Fibroblast of gingiva (primary cell): ENCODE measurements at regions not wholly inside any gene's neighbourhood (a gene's known extent, or its start where the extent isn't known, plus 50 kb on each side); places are given as distances from the start of the nearest gene placed in this dataset.
"Not testable (repeated sequence)": the region's sequence is repeated elsewhere in the genome, so short reads cannot be mapped to it uniquely, and the experiment has no call there.

Experiments used
- DNase-seq: peaks from one replicate; pipeline ENCODE4 v3.0.0-alpha.2; 2011; ENCODE audit warnings: low read depth

- DNase-seq, result no peak
Observed at GRCh38 chr11:92111287-92111686, 113.3 kb upstream of the FAT3 start.

- no peak for DNase-seq
Observed at GRCh38 chr11:92109466-92109865, 115.2 kb upstream of the FAT3 start.

GRCh38 chr11:92107331-92107730 lies 117.3 kb upstream of the FAT3 start:
- DNase-seq, result no peak

- no peak for DNase-seq
Observed at GRCh38 chr11:92104349-92104748, 120.3 kb upstream of the FAT3 start.

GRCh38 chr11:92101920-92102319 lies 122.7 kb upstream of the FAT3 start:
- DNase-seq, result no peak

GRCh38 chr11:92099183-92099582 lies 125.4 kb upstream of the FAT3 start:
- no peak for DNase-seq

- DNase-seq, result no peak
Observed at GRCh38 chr11:92098172-92098571, 126.4 kb upstream of the FAT3 start.

GRCh38 chr11:92087725-92088537 lies 136.7 kb upstream of the FAT3 start:
- DNase-seq, result no peak

GRCh38 chr11:92083123-92083522 lies 141.5 kb upstream of the FAT3 start:
- no peak for DNase-seq

- DNase-seq, result no peak
Observed at GRCh38 chr11:92082652-92083051, 142.0 kb upstream of the FAT3 start.

- DNase-seq, result not testable (repeated sequence)
Observed at GRCh38 chr11:92074498-92074897, 150.1 kb upstream of the FAT3 start.

GRCh38 chr11:92071660-92072059 lies 153.0 kb upstream of the FAT3 start:
- no peak for DNase-seq

GRCh38 chr11:92070026-92070889 lies 154.4 kb upstream of the FAT3 start:
- DNase-seq, result no peak

- no peak for DNase-seq
Observed at GRCh38 chr11:92067016-92067415, 157.6 kb upstream of the FAT3 start.

GRCh38 chr11:92061456-92062062 lies 163.1 kb upstream of the FAT3 start:
- DNase-seq, result no peak

GRCh38 chr11:92057849-92058442 lies 166.7 kb upstream of the FAT3 start:
- no peak for DNase-seq

GRCh38 chr11:92053216-92053615 lies 171.4 kb upstream of the FAT3 start:
- DNase-seq, result no peak

GRCh38 chr11:92050305-92050704 lies 174.3 kb upstream of the FAT3 start:
- no peak for DNase-seq

GRCh38 chr11:92048415-92048814 lies 176.2 kb upstream of the FAT3 start:
- DNase-seq, result no peak

GRCh38 chr11:92046103-92046502 lies 178.5 kb upstream of the FAT3 start:
- DNase-seq, result no peak

- no peak for DNase-seq
Observed at GRCh38 chr11:92045301-92045700, 179.3 kb upstream of the FAT3 start.

GRCh38 chr11:92035488-92035887 lies 189.1 kb upstream of the FAT3 start:
- DNase-seq, result no peak
